ENCODE measurements at regions not wholly inside any gene's neighbourhood (a gene's known extent, or its start where the extent isn't known, plus 50 kb on each side); places are given as distances from the start of the nearest gene placed in this dataset.
A peak's percentile ranks its signal among the peaks of the same experiment; 100 is the strongest.

GRCh38 chr6:47152666-47153403, 110.7 kb upstream of the ADGRF1 start:
- no peak overlapping the region for H3K14ac ChIP-seq (ENCODE audit: insufficient read length)
- no peak overlapping the region for H3K23ac ChIP-seq (ENCODE audit: insufficient read length)
- no peak overlapping the region for H3K4ac ChIP-seq (replicated peaks; ENCODE audit: insufficient read length, low read depth, low read length)
- no peak overlapping the region for H2AK5ac ChIP-seq (ENCODE audit: low read depth, low read length)
- no peak overlapping the region; a peak in 1 of 4 replicates for H3K4me2 ChIP-seq (ENCODE audit: insufficient read depth in 1 of 2, low read depth in 2 of 2, low read length in 2 of 2)
- peaks cover 0 to 8% (median 1%) of the 10 kb centered on the region in 4 experiments; a peak in 3 of 7 replicates for H3K4me1 ChIP-seq (replicated peaks in 1 of 4; ENCODE audit: control insufficient read depth in 3 of 4, insufficient read depth in 4 of 4, low read length in 3 of 4)
- 90% methylated on average over 3 of the region's 3 CpGs; no CpG with 5 or more reads in 1 of the 2 experiments for WGBS, 2 experiments (ENCODE audit: extremely low coverage in 1 of 2, insufficient coverage in 1 of 2, insufficient read length in 1 of 2, insufficient replicate concordance in 2 of 2, low coverage in 1 of 2, low lambda C conversion rate in 2 of 2, missing lambda C conversion rate in 1 of 2)
- H2BK20ac ChIP-seq (ENCODE audit: low read length): no peak overlapping the region
- H2AFZ ChIP-seq (ENCODE audit: low read length): peak overlapping the region; percentile 34; the same call in 1 of the 2 replicates
- no peaks in the 10 kb centered on the region for H3K27me3 ChIP-seq (replicated peaks in 1 of 4; ENCODE audit: control insufficient read depth in 3 of 4, extremely low read depth in 1 of 4, insufficient read depth in 3 of 4, low read length in 3 of 4)
- no peaks in the 10 kb centered on the region for H3K36me3 ChIP-seq (ENCODE audit: control insufficient read depth in 2 of 4, insufficient read depth in 4 of 4, low read length in 3 of 4)
- CTCF ChIA-PET (ENCODE audit: partially characterized antibody): interaction anchor here (0.7 to 0.9 kb wide), 2 partner anchors 55 to 79 kb away, joined by 3 read pairs; no protein-coding TSS in a partner anchor
- no peaks in the 10 kb centered on the region for H4K20me1 ChIP-seq (replicated peaks in 1 of 2; ENCODE audit: control insufficient read depth in 1 of 2, insufficient read depth in 2 of 2, low read length in 2 of 2)
- H3K9ac ChIP-seq (replicated peaks in 1 of 4; ENCODE audit: extremely low read depth in 1 of 4, low read depth in 3 of 4, low read length in 3 of 4): no peak overlapping the region
- H2BK120ac ChIP-seq (replicated peaks; ENCODE audit: low read depth, low read length): no peak overlapping the region
- no peaks in the 10 kb centered on the region for H3K23me2 ChIP-seq (ENCODE audit: low read depth, low read length)
- H3K56ac ChIP-seq (replicated peaks; ENCODE audit: insufficient read length, low read depth, low read length): no peak overlapping the region
- H3K27ac ChIP-seq (ENCODE audit: low read depth, low read length): no peak overlapping the region
- H2BK5ac ChIP-seq (ENCODE audit: low read depth, low read length): no peak overlapping the region
- H4K91ac ChIP-seq (replicated peaks; ENCODE audit: insufficient read length, low read length): no peak overlapping the region
- no peaks in the 10 kb centered on the region for H3K79me2 ChIP-seq (ENCODE audit: control insufficient read depth in 1 of 2, insufficient read depth in 2 of 2, low read length in 2 of 2)
- POLR2A ChIA-PET (ENCODE audit: partially characterized antibody): no interaction called here
- no peak overlapping the region for H4K8ac ChIP-seq (ENCODE audit: extremely low read depth, insufficient read depth, low read length)
- no peaks in the 10 kb centered on the region for H3K9me3 ChIP-seq (ENCODE audit: insufficient read depth in 2 of 2, low read depth in 1 of 2, low read length in 1 of 2)
- peak overlapping the region; percentile 4; the same call in 1 of the 2 replicates for H2BK12ac ChIP-seq (ENCODE audit: low read depth, low read length)
- H3K79me1 ChIP-seq (ENCODE audit: low read depth, low read length): no peaks in the 10 kb centered on the region
- no peak for DNase-seq (ENCODE audit: low read depth in 1 of 2, low spot score in 2 of 2)
- TF ChIP-seq CEBPB (IDR thresholded peaks at IDR 0.05; ENCODE audit: low read depth, low read length) (peak; percentile 31; the same call in 1 of the 2 replicates), SP2 (IDR thresholded peaks at IDR 0.05; ENCODE audit: low read length) (no peak), BACH1 (IDR thresholded peaks at IDR 0.05; ENCODE audit: low read length) (no peak), HDAC6 (IDR thresholded peaks at IDR 0.05; ENCODE audit: low read depth, low read length) (no peak)
- FAIRE-seq: no peak
- no peak overlapping the region for H3K4me3 ChIP-seq (ENCODE audit: extremely low read depth in 1 of 4, insufficient read depth in 2 of 4, low read depth in 3 of 4, low read length in 4 of 4)
- no peak overlapping the region for H4K5ac ChIP-seq (ENCODE audit: insufficient read length, low read depth, low read length)
- no peak overlapping the region for H2BK15ac ChIP-seq (ENCODE audit: low read length)
- H3K18ac ChIP-seq (ENCODE audit: extremely low read depth, low read length): no peak overlapping the region
